Epithelial cell of esophagus (primary cell): ENCODE measurements at regions not wholly inside any gene's neighbourhood (a gene's known extent, or its start where the extent isn't known, plus 50 kb on each side); places are given as distances from the start of the nearest gene placed in this dataset.
"Not testable (repeated sequence)": the region's sequence is repeated elsewhere in the genome, so short reads cannot be mapped to it uniquely, and the experiment has no call there.

ENCODE experiments used
- DNase-seq: peaks from one replicate; pipeline ENCODE4 v3.0.0; 2010; ENCODE audit warnings: low read depth
- H3K4me3 ChIP-seq: 2 replicates; pipeline ENCODE4 v1.5.1; 2011; ENCODE audit warnings: mild to moderate bottlenecking, low read length, control low read depth
- TF ChIP-seq, protein P1 (sequence below): IDR thresholded peaks from 2 replicates; pipeline ENCODE4 v1.5.1; 2011; ENCODE audit warnings: low read depth, mild to moderate bottlenecking, low read length, control low read depth, inconsistent platforms; ENCODE audit not compliant: insufficient read depth; ENCODE audit errors: missing control alignments

- H3K4me3 ChIP-seq, result not testable (repeated sequence)
Observed at GRCh38 chrX:99988532-99988931, 421.5 kb downstream of the PCDH19 start.

DNA sequence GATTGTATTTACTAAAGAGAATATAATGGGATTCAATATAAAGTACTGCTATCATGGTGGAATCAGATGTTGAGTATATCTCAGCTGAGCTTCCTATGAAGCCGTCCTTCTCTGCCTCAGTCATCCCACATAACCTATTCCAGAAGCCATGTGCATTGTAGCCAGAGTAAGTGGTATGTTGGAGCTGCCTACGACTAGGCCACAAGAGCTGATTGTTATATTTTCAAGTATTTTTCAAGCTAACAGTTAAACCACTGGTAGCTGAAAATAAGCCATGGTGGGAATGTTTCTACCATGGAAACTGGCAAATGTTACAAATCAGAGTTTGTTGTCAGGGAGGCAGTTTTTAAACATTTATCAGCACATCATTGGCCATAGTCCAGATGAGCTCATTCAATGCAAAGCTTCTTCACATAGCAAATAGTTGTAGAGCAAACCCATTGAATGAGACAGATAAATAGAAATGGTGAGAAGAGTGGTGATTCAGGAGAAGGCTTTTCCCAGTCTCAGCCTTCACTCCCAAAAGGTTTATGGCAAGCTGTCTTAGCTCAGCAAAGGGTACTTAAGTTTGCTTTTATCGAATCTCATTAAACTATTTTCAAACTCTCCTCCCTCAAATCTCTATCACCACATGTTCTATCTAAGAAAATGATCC, 436.4 kb downstream of the PCDH19 start:
- TF ChIP-seq, protein P1, sequence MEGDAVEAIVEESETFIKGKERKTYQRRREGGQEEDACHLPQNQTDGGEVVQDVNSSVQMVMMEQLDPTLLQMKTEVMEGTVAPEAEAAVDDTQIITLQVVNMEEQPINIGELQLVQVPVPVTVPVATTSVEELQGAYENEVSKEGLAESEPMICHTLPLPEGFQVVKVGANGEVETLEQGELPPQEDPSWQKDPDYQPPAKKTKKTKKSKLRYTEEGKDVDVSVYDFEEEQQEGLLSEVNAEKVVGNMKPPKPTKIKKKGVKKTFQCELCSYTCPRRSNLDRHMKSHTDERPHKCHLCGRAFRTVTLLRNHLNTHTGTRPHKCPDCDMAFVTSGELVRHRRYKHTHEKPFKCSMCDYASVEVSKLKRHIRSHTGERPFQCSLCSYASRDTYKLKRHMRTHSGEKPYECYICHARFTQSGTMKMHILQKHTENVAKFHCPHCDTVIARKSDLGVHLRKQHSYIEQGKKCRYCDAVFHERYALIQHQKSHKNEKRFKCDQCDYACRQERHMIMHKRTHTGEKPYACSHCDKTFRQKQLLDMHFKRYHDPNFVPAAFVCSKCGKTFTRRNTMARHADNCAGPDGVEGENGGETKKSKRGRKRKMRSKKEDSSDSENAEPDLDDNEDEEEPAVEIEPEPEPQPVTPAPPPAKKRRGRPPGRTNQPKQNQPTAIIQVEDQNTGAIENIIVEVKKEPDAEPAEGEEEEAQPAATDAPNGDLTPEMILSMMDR, result no peak
- DNase-seq, result no peak
- no peak overlapping the region for H3K4me3 ChIP-seq

More at GRCh38 chrX:99988532-99988931, 421.5 kb downstream of the PCDH19 start:
- DNase-seq, result not testable (repeated sequence)

GRCh38 chrX:99939883-99940232, 470.2 kb downstream of the PCDH19 start:
- DNase-seq, result no peak
- H3K4me3 ChIP-seq, result no peak overlapping the region
- TF ChIP-seq, protein P1, result no peak

DNA sequence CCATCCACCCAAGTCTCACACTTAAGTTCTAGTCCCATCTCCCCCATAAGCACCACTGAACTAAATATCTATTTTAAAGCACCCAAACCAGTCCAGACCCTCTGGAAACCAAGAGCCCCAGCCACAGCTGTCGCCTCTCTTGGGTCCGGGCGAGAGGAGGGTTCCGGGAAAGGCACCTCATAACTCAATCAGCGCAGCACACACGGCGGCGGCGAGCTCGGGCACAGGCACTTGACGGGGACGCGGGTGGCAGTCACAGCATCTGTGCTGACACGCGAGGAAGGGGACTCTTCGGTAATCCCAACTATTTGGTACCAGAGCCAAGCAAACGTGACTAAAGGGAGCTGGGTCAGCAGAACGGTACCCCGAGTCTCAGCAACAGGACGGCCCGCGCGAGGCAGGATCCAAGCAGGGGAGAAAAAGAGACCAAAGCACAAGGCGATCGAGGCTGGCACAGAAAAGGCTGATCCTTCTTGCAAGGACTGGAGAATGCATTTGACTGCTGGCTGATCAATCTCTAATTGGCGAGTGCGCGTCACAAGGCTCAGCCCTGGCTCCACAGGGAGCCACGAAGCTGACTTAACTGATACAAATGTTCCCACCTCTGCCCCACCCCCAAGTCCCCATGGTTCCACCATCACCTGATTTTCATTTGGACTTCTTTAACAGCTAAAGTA, 470.7 kb downstream of the PCDH19 start:
- DNase-seq, H3K4me3 ChIP-seq: not testable (repeated sequence)

DNA sequence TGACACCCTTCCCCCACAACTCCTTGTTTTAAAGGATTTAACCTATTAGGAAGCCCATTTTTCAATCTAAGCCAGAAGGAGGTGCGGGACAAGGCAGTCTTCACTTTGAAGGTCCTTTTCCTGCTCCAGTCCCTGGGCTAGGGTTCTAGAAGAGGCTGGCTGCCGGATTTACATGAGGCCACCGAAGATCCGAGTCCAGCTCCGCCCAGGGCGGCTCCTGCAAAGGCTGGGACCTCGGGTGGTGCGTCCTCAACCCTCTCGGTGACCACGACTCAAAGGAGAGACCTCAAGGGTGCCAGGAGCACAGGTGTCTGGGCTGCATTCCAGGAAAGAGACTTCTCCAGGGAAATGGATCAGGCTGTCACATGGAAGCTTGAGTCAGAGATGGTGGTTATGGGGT, 471.6 kb downstream of the PCDH19 start:
- no peak for DNase-seq
- H3K4me3 ChIP-seq, result no peak overlapping the region
- TF ChIP-seq, protein P1, result no peak

- no peak overlapping the region for H3K4me3 ChIP-seq
- DNase-seq, result no peak
- TF ChIP-seq, protein P1, result no peak
Observed at GRCh38 chrX:99933865-99934264, 476.2 kb downstream of the PCDH19 start.

DNA sequence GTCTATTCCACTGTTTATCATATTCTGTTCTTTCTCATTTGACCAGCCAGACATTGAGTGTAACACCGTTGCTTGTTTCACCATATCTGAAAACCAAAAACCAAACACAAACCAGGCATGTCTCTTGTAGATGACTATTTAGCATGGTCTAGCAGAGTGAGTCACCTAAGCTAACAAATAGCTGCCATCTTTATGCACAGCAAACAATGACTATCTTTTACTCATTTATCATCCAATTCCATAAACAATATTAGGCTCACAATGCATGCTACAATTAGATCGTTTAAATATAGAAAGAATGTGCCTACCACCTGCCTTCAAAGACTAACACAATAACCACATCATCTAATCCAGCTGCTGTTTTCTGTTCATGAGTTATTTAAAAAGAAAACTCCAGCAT, 495.4 kb downstream of the PCDH19 start:
- no peak for DNase-seq
- TF ChIP-seq, protein P1, result no peak
- H3K4me3 ChIP-seq, result no peak overlapping the region

DNA sequence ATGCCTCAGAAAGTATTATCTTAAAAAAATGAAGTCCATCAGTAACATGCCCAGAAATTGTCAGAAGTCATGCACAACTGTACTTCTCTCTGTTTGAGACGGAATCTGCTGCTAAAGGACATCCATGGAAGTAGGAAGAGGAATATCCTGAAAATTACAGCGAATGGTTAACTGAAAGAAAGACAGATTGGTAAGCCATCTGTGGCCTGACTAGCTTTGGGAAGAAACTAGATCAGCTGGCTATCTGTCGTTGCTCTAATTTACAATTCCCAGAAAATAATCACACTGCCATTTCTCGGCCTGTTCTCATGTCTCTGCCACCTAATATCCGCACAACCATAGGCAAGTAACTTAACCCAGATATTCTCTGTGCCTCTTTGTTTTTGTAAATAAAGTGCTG, 496.5 kb downstream of the PCDH19 start:
- TF ChIP-seq, protein P1, result no peak
- H3K4me3 ChIP-seq, result no peak overlapping the region
- no peak for DNase-seq
